ENCODE measurements at regions not wholly inside any gene's neighbourhood (a gene's known extent, or its start where the extent isn't known, plus 50 kb on each side); places are given as distances from the start of the nearest gene placed in this dataset.

DNA sequence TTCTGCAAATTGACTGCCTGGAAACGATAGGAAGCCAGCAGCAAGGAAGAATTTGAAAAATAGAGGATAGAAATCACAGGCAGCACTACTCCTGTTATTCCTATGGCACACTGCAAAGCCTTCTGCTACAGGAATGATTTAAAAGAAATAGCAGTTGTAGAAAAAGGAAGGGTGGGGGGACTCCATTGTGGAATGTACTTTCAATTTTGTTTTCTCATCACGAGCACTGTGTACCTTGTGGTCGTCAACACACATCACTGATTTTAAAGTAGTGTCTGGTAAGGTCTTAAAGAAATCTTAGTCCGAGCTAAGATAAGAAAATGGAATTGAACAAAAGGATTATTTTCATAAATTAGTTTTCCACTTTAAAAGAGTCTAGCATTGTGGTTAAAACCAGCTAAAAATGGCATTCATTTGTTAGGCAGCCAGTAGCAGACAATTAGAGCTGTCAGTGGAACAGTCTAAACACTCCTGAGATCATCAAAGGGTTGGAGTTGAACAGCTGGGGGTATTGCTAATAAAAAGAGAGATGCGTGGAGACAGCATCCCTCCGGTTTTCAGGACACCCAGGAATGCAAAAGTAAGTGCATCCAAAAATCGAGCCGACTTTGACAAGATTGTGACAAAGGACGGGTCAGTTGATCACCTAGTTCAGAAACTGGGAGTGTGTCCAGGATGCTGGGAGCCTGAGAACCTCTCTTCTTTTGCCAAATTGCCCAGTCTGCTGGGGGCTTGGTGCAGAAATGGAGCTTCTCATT, 97.8 kb upstream of the WWC1 start:
- 46 to 61% methylated on average over 9 of the region's 9 CpGs for WGBS, 2 donors
- Histone ChIP-seq H3K36me3 (ENCODE audit: control insufficient read depth in 2 of 2, insufficient read depth in 2 of 2, low read length in 1 of 2) (no peaks in the 10 kb centered on the region), H3K9me3 (ENCODE audit: control insufficient read depth in 2 of 2, insufficient read depth in 1 of 2, low read depth in 1 of 2, low read length in 1 of 2) (no peaks in the 10 kb centered on the region), H3K4me1 (ENCODE audit: control insufficient read depth in 2 of 2, insufficient read depth in 2 of 2, low read length in 1 of 2) (no peaks in the 10 kb centered on the region), H3K27ac (ENCODE audit: low read depth in 2 of 2, low read length in 1 of 2) (no peak overlapping the region), H3K4me3 (ENCODE audit: low read depth in 1 of 2, low read length in 2 of 2) (no peak overlapping the region), H3K27me3 (ENCODE audit: control insufficient read depth in 1 of 2, insufficient read depth in 2 of 2, low read length in 2 of 2) (no peaks in the 10 kb centered on the region)

- no peaks in the 10 kb centered on the region for H3K27me3 ChIP-seq (ENCODE audit: control insufficient read depth in 1 of 2, insufficient read depth in 2 of 2, low read length in 2 of 2)
- WGBS, 2 donors: 88 to 93% methylated on average over 9 of the region's 9 CpGs
- no peak overlapping the region for H3K4me3 ChIP-seq (ENCODE audit: low read depth in 1 of 2, low read length in 2 of 2)
- H3K4me1 ChIP-seq (ENCODE audit: control insufficient read depth in 2 of 2, insufficient read depth in 2 of 2, low read length in 1 of 2): no peaks in the 10 kb centered on the region
- no peaks in the 10 kb centered on the region for H3K36me3 ChIP-seq (ENCODE audit: control insufficient read depth in 2 of 2, insufficient read depth in 2 of 2, low read length in 1 of 2)
- no peak overlapping the region for H3K27ac ChIP-seq (ENCODE audit: low read depth in 2 of 2, low read length in 1 of 2)
- no peaks in the 10 kb centered on the region for H3K9me3 ChIP-seq (ENCODE audit: control insufficient read depth in 2 of 2, insufficient read depth in 1 of 2, low read depth in 1 of 2, low read length in 1 of 2)
Observed at GRCh38 chr5:168195110-168195509, 96.3 kb upstream of the WWC1 start.

- Histone ChIP-seq H3K27ac (ENCODE audit: low read depth in 2 of 2, low read length in 1 of 2) (no peak overlapping the region), H3K4me1 (ENCODE audit: control insufficient read depth in 2 of 2, insufficient read depth in 2 of 2, low read length in 1 of 2) (no peaks in the 10 kb centered on the region), H3K27me3 (ENCODE audit: control insufficient read depth in 1 of 2, insufficient read depth in 2 of 2, low read length in 2 of 2) (no peaks in the 10 kb centered on the region), H3K36me3 (ENCODE audit: control insufficient read depth in 2 of 2, insufficient read depth in 2 of 2, low read length in 1 of 2) (no peaks in the 10 kb centered on the region), H3K4me3 (ENCODE audit: low read depth in 1 of 2, low read length in 2 of 2) (no peak overlapping the region), H3K9me3 (ENCODE audit: control insufficient read depth in 2 of 2, insufficient read depth in 1 of 2, low read depth in 1 of 2, low read length in 1 of 2) (no peaks in the 10 kb centered on the region)
- 84 to 86% methylated on average over 2 of the region's 2 CpGs for WGBS, 2 donors
Observed at GRCh38 chr5:168198359-168198758, 93.1 kb upstream of the WWC1 start.

- H3K27ac ChIP-seq (ENCODE audit: low read depth in 2 of 2, low read length in 1 of 2): no peak overlapping the region
- H3K4me1 ChIP-seq (ENCODE audit: control insufficient read depth in 2 of 2, insufficient read depth in 2 of 2, low read length in 1 of 2): peaks cover 0 to 2% of the 10 kb centered on the region in 2 donors
- WGBS, 2 donors: 66 to 68% methylated on average over 1 of the region's 1 CpG
- no peaks in the 10 kb centered on the region for H3K27me3 ChIP-seq (ENCODE audit: control insufficient read depth in 1 of 2, insufficient read depth in 2 of 2, low read length in 2 of 2)
- peaks cover 0 to 3% of the 10 kb centered on the region in 2 donors for H3K36me3 ChIP-seq (ENCODE audit: control insufficient read depth in 2 of 2, insufficient read depth in 2 of 2, low read length in 1 of 2)
- H3K4me3 ChIP-seq (ENCODE audit: low read depth in 1 of 2, low read length in 2 of 2): no peak overlapping the region
- no peaks in the 10 kb centered on the region for H3K9me3 ChIP-seq (ENCODE audit: control insufficient read depth in 2 of 2, insufficient read depth in 1 of 2, low read depth in 1 of 2, low read length in 1 of 2)
Observed at GRCh38 chr5:168202996-168203395, 88.4 kb upstream of the WWC1 start.

DNA sequence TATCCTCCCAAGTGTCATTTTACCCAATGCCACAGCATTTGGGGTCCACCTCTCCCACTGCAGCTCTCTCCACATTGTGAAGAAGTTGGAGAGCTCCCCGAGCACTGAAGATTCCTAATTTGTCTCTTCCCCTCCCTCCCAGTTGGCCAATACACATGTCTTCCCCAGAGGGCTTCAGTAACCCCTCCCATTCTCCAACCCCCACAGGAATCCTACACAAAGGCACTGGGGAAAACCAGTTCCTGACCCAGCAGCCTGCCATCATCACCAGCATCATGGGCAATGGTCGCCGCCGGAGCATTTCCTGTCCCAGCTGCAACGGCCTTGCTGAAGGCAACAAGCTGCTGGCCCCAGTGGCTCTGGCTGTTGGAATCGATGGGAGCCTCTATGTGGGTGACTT, 87.3 kb upstream of the WWC1 start:
- no peaks in the 10 kb centered on the region for H3K9me3 ChIP-seq (ENCODE audit: control insufficient read depth in 2 of 2, insufficient read depth in 1 of 2, low read depth in 1 of 2, low read length in 1 of 2)
- H3K36me3 ChIP-seq (ENCODE audit: control insufficient read depth in 2 of 2, insufficient read depth in 2 of 2, low read length in 1 of 2): peaks cover 0 to 3% of the 10 kb centered on the region in 2 donors
- 83 to 89% methylated on average over 6 of the region's 6 CpGs for WGBS, 2 donors
- H3K27ac ChIP-seq (ENCODE audit: low read depth in 2 of 2, low read length in 1 of 2): no peak overlapping the region
- peaks cover 0 to 2% of the 10 kb centered on the region in 2 donors for H3K4me1 ChIP-seq (ENCODE audit: control insufficient read depth in 2 of 2, insufficient read depth in 2 of 2, low read length in 1 of 2)
- H3K27me3 ChIP-seq (ENCODE audit: control insufficient read depth in 1 of 2, insufficient read depth in 2 of 2, low read length in 2 of 2): no peaks in the 10 kb centered on the region
- no peak overlapping the region for H3K4me3 ChIP-seq (ENCODE audit: low read depth in 1 of 2, low read length in 2 of 2)

GRCh38 chr5:168207450-168208029, 83.9 kb upstream of the WWC1 start:
- no peaks in the 10 kb centered on the region for H3K27me3 ChIP-seq (ENCODE audit: control insufficient read depth in 1 of 2, insufficient read depth in 2 of 2, low read length in 2 of 2)
- H3K27ac ChIP-seq (ENCODE audit: low read depth in 2 of 2, low read length in 1 of 2): no peak overlapping the region
- no peaks in the 10 kb centered on the region for H3K9me3 ChIP-seq (ENCODE audit: control insufficient read depth in 2 of 2, insufficient read depth in 1 of 2, low read depth in 1 of 2, low read length in 1 of 2)
- H3K36me3 ChIP-seq (ENCODE audit: control insufficient read depth in 2 of 2, insufficient read depth in 2 of 2, low read length in 1 of 2): peaks cover 0 to 3% of the 10 kb centered on the region in 2 donors
- WGBS, 2 donors: 65 to 68% methylated on average over 7 of the region's 7 CpGs
- H3K4me1 ChIP-seq (ENCODE audit: control insufficient read depth in 2 of 2, insufficient read depth in 2 of 2, low read length in 1 of 2): peaks cover 0 to 2% of the 10 kb centered on the region in 2 donors
- no peak overlapping the region for H3K4me3 ChIP-seq (ENCODE audit: low read depth in 1 of 2, low read length in 2 of 2)

DNA sequence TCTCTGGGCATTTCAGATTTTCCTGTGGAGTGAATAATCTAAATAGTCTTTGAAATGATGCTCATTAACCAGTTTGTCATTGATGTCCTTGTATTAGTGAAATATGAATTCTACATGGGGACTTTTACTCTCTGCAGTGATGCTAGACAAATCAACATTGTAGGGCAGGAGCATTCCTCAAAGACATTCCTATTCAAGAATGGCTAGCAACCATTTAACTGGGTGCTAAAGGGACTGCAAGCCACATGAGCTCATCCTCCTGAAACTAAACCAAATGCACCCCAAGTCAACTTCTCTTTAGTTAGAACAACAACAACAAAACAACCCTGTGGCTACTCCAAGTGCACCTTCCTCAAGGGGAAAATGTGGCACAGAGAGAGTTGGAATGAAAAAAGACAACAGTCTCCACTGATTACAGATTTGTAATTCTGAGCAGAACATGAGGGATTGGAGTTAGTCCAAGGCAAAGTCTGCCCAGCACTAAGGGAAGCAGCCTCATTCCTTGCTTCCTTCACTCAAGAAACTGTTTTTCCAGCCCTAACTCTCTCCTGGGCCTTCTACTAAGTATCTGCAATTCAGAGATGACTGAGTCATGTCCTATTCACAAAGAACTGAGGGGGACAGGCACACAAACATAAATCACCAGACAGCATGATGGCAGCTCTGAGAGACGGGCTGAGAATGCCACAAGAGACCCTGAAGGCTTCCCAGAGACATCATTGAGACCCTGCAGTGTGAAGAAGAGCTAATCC, 82.0 kb upstream of the WWC1 start:
- 53 to 63% methylated on average over 1 of the region's 1 CpG for WGBS, 2 donors
- peaks cover 0 to 3% of the 10 kb centered on the region in 2 donors for H3K36me3 ChIP-seq (ENCODE audit: control insufficient read depth in 2 of 2, insufficient read depth in 2 of 2, low read length in 1 of 2)
- no peak overlapping the region for H3K4me3 ChIP-seq (ENCODE audit: low read depth in 1 of 2, low read length in 2 of 2)
- peaks cover 0 to 2% of the 10 kb centered on the region in 2 donors for H3K4me1 ChIP-seq (ENCODE audit: control insufficient read depth in 2 of 2, insufficient read depth in 2 of 2, low read length in 1 of 2)
- H3K9me3 ChIP-seq (ENCODE audit: control insufficient read depth in 2 of 2, insufficient read depth in 1 of 2, low read depth in 1 of 2, low read length in 1 of 2): no peaks in the 10 kb centered on the region
- no peak overlapping the region for H3K27ac ChIP-seq (ENCODE audit: low read depth in 2 of 2, low read length in 1 of 2)
- no peaks in the 10 kb centered on the region for H3K27me3 ChIP-seq (ENCODE audit: control insufficient read depth in 1 of 2, insufficient read depth in 2 of 2, low read length in 2 of 2)

- Histone ChIP-seq H3K27ac (ENCODE audit: low read depth in 2 of 2, low read length in 1 of 2) (no peak overlapping the region), H3K9me3 (ENCODE audit: control insufficient read depth in 2 of 2, insufficient read depth in 1 of 2, low read depth in 1 of 2, low read length in 1 of 2) (no peaks in the 10 kb centered on the region), H3K4me3 (ENCODE audit: low read depth in 1 of 2, low read length in 2 of 2) (no peak overlapping the region), H3K27me3 (ENCODE audit: control insufficient read depth in 1 of 2, insufficient read depth in 2 of 2, low read length in 2 of 2) (no peaks in the 10 kb centered on the region), H3K4me1 (ENCODE audit: control insufficient read depth in 2 of 2, insufficient read depth in 2 of 2, low read length in 1 of 2) (peaks cover 0 to 2% of the 10 kb centered on the region in 2 donors), H3K36me3 (ENCODE audit: control insufficient read depth in 2 of 2, insufficient read depth in 2 of 2, low read length in 1 of 2) (peaks cover 0 to 3% of the 10 kb centered on the region in 2 donors)
- 72 to 73% methylated on average over 3 of the region's 3 CpGs for WGBS, 2 donors
Observed at GRCh38 chr5:168209997-168210396, 81.4 kb upstream of the WWC1 start.

DNA sequence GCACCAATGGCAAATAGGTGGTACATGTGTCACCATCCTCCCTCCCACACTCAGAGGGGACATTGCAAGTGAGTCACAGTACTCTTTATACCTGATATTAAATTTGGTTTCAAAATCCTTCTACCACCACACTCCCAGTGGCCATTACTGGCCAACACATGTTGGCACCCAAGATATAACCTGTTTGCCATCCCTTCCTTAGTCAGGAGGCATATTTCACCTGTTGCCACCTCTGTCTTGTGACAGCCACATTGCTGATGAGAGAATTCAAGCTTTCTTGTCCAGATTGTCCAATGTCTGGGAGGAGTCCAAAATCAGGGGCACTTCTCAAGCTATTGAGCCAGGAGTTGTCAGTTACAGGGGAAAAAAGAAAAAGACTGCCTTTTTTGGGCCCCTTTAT, 80.2 kb upstream of the WWC1 start:
- no peak overlapping the region for H3K4me3 ChIP-seq (ENCODE audit: low read depth in 1 of 2, low read length in 2 of 2)
- H3K27ac ChIP-seq (ENCODE audit: low read depth in 2 of 2, low read length in 1 of 2): no peak overlapping the region
- no peaks in the 10 kb centered on the region for H3K27me3 ChIP-seq (ENCODE audit: control insufficient read depth in 1 of 2, insufficient read depth in 2 of 2, low read length in 2 of 2)
- no peaks in the 10 kb centered on the region for H3K9me3 ChIP-seq (ENCODE audit: control insufficient read depth in 2 of 2, insufficient read depth in 1 of 2, low read depth in 1 of 2, low read length in 1 of 2)
- no peaks in the 10 kb centered on the region for H3K36me3 ChIP-seq (ENCODE audit: control insufficient read depth in 2 of 2, insufficient read depth in 2 of 2, low read length in 1 of 2)
- H3K4me1 ChIP-seq (ENCODE audit: control insufficient read depth in 2 of 2, insufficient read depth in 2 of 2, low read length in 1 of 2): peaks cover 0 to 2% of the 10 kb centered on the region in 2 donors
